ENCODE measurements at regions not wholly inside any gene's neighbourhood (a gene's known extent, or its start where the extent isn't known, plus 50 kb on each side); places are given as distances from the start of the nearest gene placed in this dataset.

- TF ChIP-seq, protein P1, sequence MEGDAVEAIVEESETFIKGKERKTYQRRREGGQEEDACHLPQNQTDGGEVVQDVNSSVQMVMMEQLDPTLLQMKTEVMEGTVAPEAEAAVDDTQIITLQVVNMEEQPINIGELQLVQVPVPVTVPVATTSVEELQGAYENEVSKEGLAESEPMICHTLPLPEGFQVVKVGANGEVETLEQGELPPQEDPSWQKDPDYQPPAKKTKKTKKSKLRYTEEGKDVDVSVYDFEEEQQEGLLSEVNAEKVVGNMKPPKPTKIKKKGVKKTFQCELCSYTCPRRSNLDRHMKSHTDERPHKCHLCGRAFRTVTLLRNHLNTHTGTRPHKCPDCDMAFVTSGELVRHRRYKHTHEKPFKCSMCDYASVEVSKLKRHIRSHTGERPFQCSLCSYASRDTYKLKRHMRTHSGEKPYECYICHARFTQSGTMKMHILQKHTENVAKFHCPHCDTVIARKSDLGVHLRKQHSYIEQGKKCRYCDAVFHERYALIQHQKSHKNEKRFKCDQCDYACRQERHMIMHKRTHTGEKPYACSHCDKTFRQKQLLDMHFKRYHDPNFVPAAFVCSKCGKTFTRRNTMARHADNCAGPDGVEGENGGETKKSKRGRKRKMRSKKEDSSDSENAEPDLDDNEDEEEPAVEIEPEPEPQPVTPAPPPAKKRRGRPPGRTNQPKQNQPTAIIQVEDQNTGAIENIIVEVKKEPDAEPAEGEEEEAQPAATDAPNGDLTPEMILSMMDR (IDR thresholded peaks at IDR 0.05) = no peak
- DNase-seq = peak in 2 of 4 donors; percentile 5 to 9
Observed at GRCh38 chr2:12236136-12236844, 480.4 kb upstream of the TRIB2 start.

GRCh38 chr2:12240206-12240605, 476.5 kb upstream of the TRIB2 start:
- Histone ChIP-seq H3K4me3 (no peak overlapping the region), H3K36me3 (no peaks in the 10 kb centered on the region), H3K9me3 (no peaks in the 10 kb centered on the region), H3K4me1 (no peaks in the 10 kb centered on the region), H3K27ac (no peak overlapping the region), H3K27me3 (no peaks in the 10 kb centered on the region)
- DNase-seq (peak in 2 of 4 donors; percentile 19 to 58), ATAC-seq (no peak)
- TF ChIP-seq, protein P1 (IDR thresholded peaks at IDR 0.05) = no peak
- intact Hi-C loops (cut with DNase I) = no loop called here

More at GRCh38 chr2:12236136-12236844, 480.4 kb upstream of the TRIB2 start:
- Histone ChIP-seq H3K4me3 (no peak overlapping the region), H3K27ac (no peak overlapping the region), H3K4me1 (no peaks in the 10 kb centered on the region), H3K36me3 (no peaks in the 10 kb centered on the region), H3K9me3 (no peaks in the 10 kb centered on the region), H3K27me3 (no peaks in the 10 kb centered on the region)
- ATAC-seq = no peak
- intact Hi-C loops (cut with DNase I) = no loop called here

GRCh38 chr2:12243381-12243780, 473.4 kb upstream of the TRIB2 start:
- intact Hi-C loops (cut with DNase I) = no loop called here
- TF ChIP-seq, protein P1 (IDR thresholded peaks at IDR 0.05) = no peak

DNA sequence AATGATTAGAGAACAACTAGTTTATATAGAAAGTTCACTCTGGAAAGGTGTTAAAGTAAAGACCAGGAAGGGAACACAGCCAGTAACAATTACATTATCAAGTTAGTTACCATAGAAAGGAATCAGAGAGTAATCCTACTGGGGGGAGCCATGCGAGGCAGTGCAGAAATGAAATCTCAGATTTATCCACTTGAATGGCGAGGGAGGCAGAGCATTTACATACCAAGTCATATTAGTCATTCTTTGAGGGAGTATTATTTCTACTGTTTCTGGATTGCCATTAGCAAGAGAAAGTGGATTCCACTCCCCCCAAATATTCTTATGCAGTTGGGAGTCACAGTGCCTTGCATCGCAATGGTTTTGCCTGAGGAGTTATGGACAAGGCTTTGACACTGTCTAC, 472.7 kb upstream of the TRIB2 start:
- ATAC-seq (no peak), DNase-seq (no peak)
- H3K9me3 ChIP-seq = no peaks in the 10 kb centered on the region
- no peaks in the 10 kb centered on the region for H3K27me3 ChIP-seq
- H3K4me3 ChIP-seq = no peak overlapping the region
- intact Hi-C loops (cut with DNase I) = no loop called here
- no peaks in the 10 kb centered on the region for H3K4me1 ChIP-seq
- H3K27ac ChIP-seq = no peak overlapping the region
- TF ChIP-seq, protein P1 (IDR thresholded peaks at IDR 0.05) = no peak
- no peaks in the 10 kb centered on the region for H3K36me3 ChIP-seq

More at GRCh38 chr2:12243381-12243780, 473.4 kb upstream of the TRIB2 start:
- ATAC-seq (no peak), DNase-seq (no peak)
- Histone ChIP-seq H3K9me3 (no peaks in the 10 kb centered on the region), H3K36me3 (no peaks in the 10 kb centered on the region), H3K4me1 (no peaks in the 10 kb centered on the region), H3K27ac (no peak overlapping the region), H3K4me3 (no peak overlapping the region), H3K27me3 (no peaks in the 10 kb centered on the region)

DNA sequence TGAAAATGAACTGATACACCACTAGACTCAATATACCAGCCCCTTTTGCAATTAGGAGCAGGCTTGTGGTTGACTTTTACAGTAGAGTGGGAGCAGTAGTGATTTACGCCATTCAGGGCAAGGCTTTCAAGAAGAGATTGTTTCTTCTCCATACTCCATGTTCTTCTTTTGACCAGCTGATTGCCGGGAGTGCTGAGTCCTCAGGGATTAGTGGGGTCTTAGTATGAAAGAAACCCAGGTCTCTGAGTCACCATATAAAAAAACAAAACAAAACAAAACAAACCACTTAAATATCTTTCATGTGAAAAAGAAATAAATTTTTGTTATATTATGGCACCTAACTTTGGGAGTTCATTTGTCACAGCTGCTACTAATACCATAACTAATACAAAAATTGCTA, 465.6 kb upstream of the TRIB2 start:
- Histone ChIP-seq H3K27ac (no peak overlapping the region), H3K9me3 (no peaks in the 10 kb centered on the region), H3K36me3 (no peaks in the 10 kb centered on the region), H3K4me1 (no peaks in the 10 kb centered on the region), H3K27me3 (no peaks in the 10 kb centered on the region), H3K4me3 (no peak overlapping the region)
- DNase-seq (no peak), ATAC-seq (no peak)
- TF ChIP-seq, protein P1 (IDR thresholded peaks at IDR 0.05) = no peak
- intact Hi-C loops (cut with DNase I) = no loop called here

All from left lung (tissue), 4 donors.